H1 (cell line): ENCODE measurements at regions not wholly inside any gene's neighbourhood (a gene's known extent, or its start where the extent isn't known, plus 50 kb on each side); places are given as distances from the start of the nearest gene placed in this dataset.

Experiments
- CTCF ChIA-PET: fragments of 300-600 bp; sonication (Branson Sonifier 250); formaldehyde crosslinking; loops from one replicate; lab custom pipeline; 2021; ENCODE audit not compliant: partially characterized antibody; lab: Charles Lee
- POLR2A ChIA-PET: fragments of 300-600 bp; sonication (Branson Sonifier 250); formaldehyde crosslinking; loops from one replicate; lab custom pipeline; 2021; ENCODE audit warnings: inconsistent platforms; ENCODE audit not compliant: partially characterized antibody; lab: Charles Lee
- DNase-seq, 2 experiments: peaks; one replicate each; pipeline versions ENCODE4 v3.0.0 to v3.0.0-alpha.2; 2010 to 2022; ENCODE audit warnings: low spot score in 2 of 2, low read depth in 1 of 2, mixed read lengths in 1 of 2
- FAIRE-seq: peaks from 2 replicates; lab custom pipeline; 2011; peaks lifted over from hg19 to GRCh38; lab: Jason Lieb, UNC
- H2AFZ ChIP-seq: 2 replicates; pipeline ENCODE4 v1.8.1; 2012; ENCODE audit warnings: low read length, inconsistent platforms
- H2AK5ac ChIP-seq: 2 replicates; pipeline ENCODE4 v1.6.1; 2013; ENCODE audit warnings: low read depth, low read length
- H2BK120ac ChIP-seq: replicated peaks from 2 replicates; pipeline ENCODE3; 2013; ENCODE audit warnings: low read depth, low read length, inconsistent platforms
- H2BK12ac ChIP-seq: 2 replicates; pipeline ENCODE4 v1.6.1; 2013; ENCODE audit warnings: low read depth, low read length
- H2BK15ac ChIP-seq: 2 replicates; pipeline ENCODE4 v1.6.1; 2013; ENCODE audit warnings: low read length
- H2BK20ac ChIP-seq: 2 replicates; pipeline ENCODE4 v1.6.1; 2013; ENCODE audit warnings: low read length
- H2BK5ac ChIP-seq: 2 replicates; pipeline ENCODE4 v1.6.1; 2013; ENCODE audit warnings: low read depth, low read length
- H3K14ac ChIP-seq: 2 replicates; pipeline ENCODE4 v1.6.1; 2013; ENCODE audit warnings: inconsistent platforms; ENCODE audit not compliant: insufficient read length
- H3K18ac ChIP-seq: 2 replicates; pipeline ENCODE4 v1.6.1; 2013; ENCODE audit warnings: low read length; ENCODE audit errors: extremely low read depth
- H3K23ac ChIP-seq: 2 replicates; pipeline ENCODE4 v1.6.1; 2013; ENCODE audit warnings: inconsistent platforms; ENCODE audit not compliant: insufficient read length
- H3K23me2 ChIP-seq: 2 replicates; pipeline ENCODE4 v1.6.1; 2013; ENCODE audit warnings: low read depth, low read length
- H3K27ac ChIP-seq: 2 replicates; pipeline ENCODE4 v1.6.1; 2011; ENCODE audit warnings: low read depth, low read length, inconsistent platforms
- H3K27me3 ChIP-seq, 4 experiments: replicated peaks in 1 of 4; 1 replicate in 1 of 4; 2 replicates in 3 of 4; pipeline versions ENCODE4 v1.6.1 to v1.8.1; 2011 to 2013; ENCODE audit warnings: low read length in 3 of 4, mild to moderate bottlenecking in 3 of 4, inconsistent platforms in 2 of 4, mixed read lengths in 2 of 4, moderate library complexity in 1 of 4; ENCODE audit not compliant: control insufficient read depth in 3 of 4, insufficient read depth in 3 of 4; ENCODE audit errors: extremely low read depth in 1 of 4
- H3K36me3 ChIP-seq, 4 experiments: 2 replicates each; pipeline versions ENCODE4 v1.6.1 to v1.8.1; 2011 to 2013; ENCODE audit warnings: mild to moderate bottlenecking in 4 of 4, low read length in 3 of 4, moderate library complexity in 2 of 4, control low read depth in 1 of 4, inconsistent platforms in 1 of 4; ENCODE audit not compliant: insufficient read depth in 4 of 4, control insufficient read depth in 2 of 4
- H3K4ac ChIP-seq: replicated peaks from 2 replicates; pipeline ENCODE3; 2013; ENCODE audit warnings: low read length, low read depth, mixed read lengths, inconsistent platforms; ENCODE audit not compliant: insufficient read length
- H3K4me1 ChIP-seq, 4 experiments: replicated peaks in 1 of 4; 1 replicate in 1 of 4; 2 replicates in 3 of 4; pipeline versions ENCODE4 v1.6.1 to v1.8.1; 2011 to 2013; ENCODE audit warnings: low read length in 3 of 4, inconsistent platforms in 2 of 4, mixed read lengths in 1 of 4; ENCODE audit not compliant: insufficient read depth in 4 of 4, control insufficient read depth in 3 of 4
- H3K4me2 ChIP-seq, 2 experiments: 2 replicates each; pipeline versions ENCODE4 v1.6.1 to v1.8.1; 2011 to 2013; ENCODE audit warnings: low read depth in 2 of 2, low read length in 2 of 2, control low read depth in 1 of 2, inconsistent platforms in 1 of 2, mild to moderate bottlenecking in 1 of 2; ENCODE audit not compliant: insufficient read depth in 1 of 2
- H3K4me3 ChIP-seq, 4 experiments: fragments of 200-600, 300-600 bp in 1 of 4; sonication (generic), shearing (Covaris generic), sonication (Bioruptor Twin) in 1 of 4; 2 replicates each; pipeline versions ENCODE4 v1.5.1 to v1.8.1; 2011 to 2016; ENCODE audit warnings: low read length in 4 of 4, low read depth in 3 of 4, control low read depth in 2 of 4, inconsistent platforms in 2 of 4, mild to moderate bottlenecking in 2 of 4, mixed read lengths in 1 of 4, moderate library complexity in 1 of 4; ENCODE audit not compliant: insufficient read depth in 2 of 4; ENCODE audit errors: extremely low read depth in 1 of 4
- H3K56ac ChIP-seq: replicated peaks from 2 replicates; pipeline ENCODE3; 2013; ENCODE audit warnings: low read depth, mild to moderate bottlenecking, mixed read lengths, low read length, inconsistent platforms; ENCODE audit not compliant: insufficient read length
- H3K79me1 ChIP-seq: 2 replicates; pipeline ENCODE4 v1.6.1; 2013; ENCODE audit warnings: low read depth, low read length, control low read depth
- H3K79me2 ChIP-seq, 2 experiments: 2 replicates each; pipeline versions ENCODE4 v1.6.1 to v1.8.1; 2012 to 2013; ENCODE audit warnings: low read length in 2 of 2, mild to moderate bottlenecking in 2 of 2, inconsistent platforms in 1 of 2; ENCODE audit not compliant: insufficient read depth in 2 of 2, control insufficient read depth in 1 of 2
- H3K9ac ChIP-seq, 4 experiments: replicated peaks in 1 of 4; 1 replicate in 1 of 4; 2 replicates in 3 of 4; pipeline versions ENCODE4 v1.6.1 to v1.8.1; 2011 to 2013; ENCODE audit warnings: low read depth in 3 of 4, low read length in 3 of 4, control low read depth in 2 of 4, mild to moderate bottlenecking in 2 of 4, moderate library complexity in 2 of 4, inconsistent platforms in 1 of 4; ENCODE audit errors: extremely low read depth in 1 of 4
- H3K9me3 ChIP-seq, 2 experiments: 2 replicates each; pipeline versions ENCODE4 v1.6.1 to v1.8.1; 2012 to 2013; ENCODE audit warnings: mild to moderate bottlenecking in 2 of 2, moderate library complexity in 2 of 2, control low read depth in 1 of 2, inconsistent platforms in 1 of 2, low read depth in 1 of 2, low read length in 1 of 2, mixed read lengths in 1 of 2; ENCODE audit not compliant: insufficient read depth in 2 of 2
- H4K20me1 ChIP-seq, 2 experiments: replicated peaks in 1 of 2; 2 replicates each; pipeline versions ENCODE3 to v1.8.1; 2011 to 2013; ENCODE audit warnings: inconsistent platforms in 2 of 2, low read length in 2 of 2, mild to moderate bottlenecking in 1 of 2; ENCODE audit not compliant: insufficient read depth in 2 of 2, control insufficient read depth in 1 of 2
- H4K5ac ChIP-seq: 2 replicates; pipeline ENCODE4 v1.6.1; 2013; ENCODE audit warnings: low read length, low read depth, mixed read lengths, inconsistent platforms; ENCODE audit not compliant: insufficient read length
- H4K8ac ChIP-seq: 2 replicates; pipeline ENCODE4 v1.8.0; 2013; ENCODE audit warnings: mild to moderate bottlenecking, moderate library complexity, low read length, inconsistent platforms; ENCODE audit not compliant: insufficient read depth; ENCODE audit errors: extremely low read depth
- H4K91ac ChIP-seq: replicated peaks from 2 replicates; pipeline ENCODE3; 2013; ENCODE audit warnings: low read length, mixed read lengths, inconsistent platforms; ENCODE audit not compliant: insufficient read length
- RXRA ChIP-seq: IDR thresholded peaks from 2 replicates; pipeline ENCODE4 v1.6.1; 2011; ENCODE audit warnings: low read depth, mild to moderate bottlenecking, low read length, moderate library complexity; ENCODE audit not compliant: insufficient read depth
- TBP ChIP-seq: IDR thresholded peaks from 2 replicates; pipeline ENCODE4 v1.6.1; 2011; ENCODE audit warnings: low read depth, low read length, improper control_type of control experiment
- WGBS, 2 experiments: shearing (Covaris generic) in 1 of 2; methylation state at CpG; one replicate each; pipeline versions ENCODE4 v1.1.6 to v1.1.7; 2013 to 2015; ENCODE audit warnings: low lambda C conversion rate in 2 of 2, mixed read lengths in 2 of 2, inconsistent platforms in 1 of 2, low coverage in 1 of 2, missing lambda C conversion rate in 1 of 2; ENCODE audit not compliant: insufficient replicate concordance in 2 of 2, insufficient coverage in 1 of 2, insufficient read length in 1 of 2; ENCODE audit errors: extremely low coverage in 1 of 2, missing lambda C conversion rate in 1 of 2; 5-methylcytosine and 5-hydroxymethylcytosine counted together
- TF ChIP-seq, protein P1 (sequence below): IDR thresholded peaks from 2 replicates; pipeline ENCODE4 v1.6.1; 2012; ENCODE audit warnings: low read length, inconsistent platforms
- TF ChIP-seq, protein P2 (sequence below): IDR thresholded peaks from 2 replicates; pipeline ENCODE4 v1.6.1; 2011; ENCODE audit warnings: low read length, improper control_type of control experiment

DNA sequence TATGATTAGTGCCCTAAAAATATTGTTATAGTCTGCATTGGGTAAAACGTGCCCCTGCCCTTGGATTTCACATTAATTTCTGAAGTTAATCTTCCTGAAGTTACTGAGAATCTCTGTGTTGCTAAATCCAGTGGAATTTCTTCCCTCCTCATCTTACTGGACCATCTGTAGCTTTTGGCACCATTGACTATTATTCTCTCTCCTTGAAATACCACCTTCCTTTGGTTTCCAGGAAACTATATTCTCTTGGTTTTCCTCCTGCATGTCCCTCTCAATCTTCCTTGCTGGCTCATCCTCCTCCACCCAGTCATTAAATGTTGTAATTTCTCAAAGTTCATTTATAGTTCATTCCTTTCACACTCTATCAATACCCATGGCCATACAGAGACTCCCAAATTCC, 110.6 kb upstream of the SLC35G4 start:
- Histone ChIP-seq H4K20me1 (no peaks in the 10 kb centered on the region), H4K5ac (no peak overlapping the region), H4K91ac (no peak overlapping the region), H3K9me3 (no peaks in the 10 kb centered on the region), H3K27me3 (no peaks in the 10 kb centered on the region), H3K79me2 (no peaks in the 10 kb centered on the region), H3K56ac (no peak overlapping the region), H2BK5ac (no peak overlapping the region), H4K8ac (no peak overlapping the region), H3K23me2 (no peaks in the 10 kb centered on the region), H2BK12ac (no peak overlapping the region), H3K79me1 (no peaks in the 10 kb centered on the region), H3K18ac (no peak overlapping the region), H3K27ac (no peak overlapping the region), H3K4me1 (no peaks in the 10 kb centered on the region), H3K9ac (no peak overlapping the region), H2AFZ (no peak overlapping the region), H3K4me2 (no peak overlapping the region), H3K14ac (no peak overlapping the region), H2BK120ac (no peak overlapping the region), H2AK5ac (no peak overlapping the region), H3K23ac (no peak overlapping the region), H2BK20ac (no peak overlapping the region), H2BK15ac (no peak overlapping the region), H3K4ac (no peak overlapping the region), H3K4me3 (no peak overlapping the region), H3K36me3 (no peaks in the 10 kb centered on the region)
- no peak for FAIRE-seq
- CTCF ChIA-PET, result interaction anchor here (1.0 to 2.5 kb wide), 2 partner anchors 20 to 71 kb away, joined by 3 to 7 read pairs; no protein-coding TSS in a partner anchor
- 95% methylated on average over 1 of the region's 1 CpG; no CpG with 5 or more reads in 1 of the 2 experiments for WGBS, 2 experiments
- POLR2A ChIA-PET, result no interaction called here
- no peak for TF ChIP-seq RXRA
- no peak for TF ChIP-seq TBP
- TF ChIP-seq, protein P1, sequence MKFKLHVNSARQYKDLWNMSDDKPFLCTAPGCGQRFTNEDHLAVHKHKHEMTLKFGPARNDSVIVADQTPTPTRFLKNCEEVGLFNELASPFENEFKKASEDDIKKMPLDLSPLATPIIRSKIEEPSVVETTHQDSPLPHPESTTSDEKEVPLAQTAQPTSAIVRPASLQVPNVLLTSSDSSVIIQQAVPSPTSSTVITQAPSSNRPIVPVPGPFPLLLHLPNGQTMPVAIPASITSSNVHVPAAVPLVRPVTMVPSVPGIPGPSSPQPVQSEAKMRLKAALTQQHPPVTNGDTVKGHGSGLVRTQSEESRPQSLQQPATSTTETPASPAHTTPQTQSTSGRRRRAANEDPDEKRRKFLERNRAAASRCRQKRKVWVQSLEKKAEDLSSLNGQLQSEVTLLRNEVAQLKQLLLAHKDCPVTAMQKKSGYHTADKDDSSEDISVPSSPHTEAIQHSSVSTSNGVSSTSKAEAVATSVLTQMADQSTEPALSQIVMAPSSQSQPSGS, result no peak
- TF ChIP-seq, protein P2, sequence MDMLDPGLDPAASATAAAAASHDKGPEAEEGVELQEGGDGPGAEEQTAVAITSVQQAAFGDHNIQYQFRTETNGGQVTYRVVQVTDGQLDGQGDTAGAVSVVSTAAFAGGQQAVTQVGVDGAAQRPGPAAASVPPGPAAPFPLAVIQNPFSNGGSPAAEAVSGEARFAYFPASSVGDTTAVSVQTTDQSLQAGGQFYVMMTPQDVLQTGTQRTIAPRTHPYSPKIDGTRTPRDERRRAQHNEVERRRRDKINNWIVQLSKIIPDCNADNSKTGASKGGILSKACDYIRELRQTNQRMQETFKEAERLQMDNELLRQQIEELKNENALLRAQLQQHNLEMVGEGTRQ, result no peak
- no peak for DNase-seq
